Spleen (tissue), 11 donors: ENCODE measurements at regions not wholly inside any gene's neighbourhood (a gene's known extent, or its start where the extent isn't known, plus 50 kb on each side); places are given as distances from the start of the nearest gene placed in this dataset.

Experiments
- DNase-seq: peaks from one replicate; pipeline ENCODE4 v3.0.0-alpha.2; 2020
- H3K27ac ChIP-seq, 8 donors: fragments of 200-600 bp; sonication (generic) in 7 of 8; 1 replicate in 4 of 8; 2 replicates in 4 of 8; pipeline versions ENCODE4 v1.5.0 to v1.8.0; 2016 to 2021; ENCODE audit warnings: inconsistent platforms in 4 of 8, mild to moderate bottlenecking in 4 of 8, moderate library complexity in 1 of 8
- H3K27me3 ChIP-seq, 7 donors: fragments of 200-600 bp; sonication (generic) in 6 of 7; replicated peaks in 1 of 7; 1 replicate in 4 of 7; 2 replicates in 3 of 7; pipeline versions ENCODE4 v1.5.0 to v1.8.0; 2016 to 2021; ENCODE audit warnings: inconsistent platforms in 3 of 7, mild to moderate bottlenecking in 1 of 7
- H3K36me3 ChIP-seq, 6 donors: fragments of 200-600 bp; sonication (generic) in 5 of 6; 1 replicate in 4 of 6; 2 replicates in 2 of 6; pipeline versions ENCODE4 v1.5.0 to v1.8.0; 2016 to 2021; ENCODE audit warnings: inconsistent platforms in 2 of 6
- H3K4me1 ChIP-seq, 6 donors: fragments of 200-600 bp; sonication (generic) in 5 of 6; 1 replicate in 3 of 6; 2 replicates in 3 of 6; pipeline versions ENCODE4 v1.5.0 to v1.8.0; 2016 to 2021; ENCODE audit warnings: inconsistent platforms in 3 of 6
- H3K4me3 ChIP-seq, 8 donors: fragments of 200-600 bp; sonication (generic) in 7 of 8; 1 replicate in 4 of 8; 2 replicates in 4 of 8; pipeline versions ENCODE4 v1.5.0 to v1.8.0; 2016 to 2021; ENCODE audit warnings: inconsistent platforms in 4 of 8, mild to moderate bottlenecking in 4 of 8, moderate library complexity in 2 of 8
- H3K9me3 ChIP-seq, 8 donors: fragments of 200-600 bp; sonication (generic) in 7 of 8; 1 replicate in 4 of 8; 2 replicates in 4 of 8; pipeline versions ENCODE4 v1.5.0 to v1.8.0; 2016 to 2021; ENCODE audit warnings: inconsistent platforms in 4 of 8
- CTCF ChIP-seq, 11 experiments: fragments of 200-600 bp in 7 of 11; fragments of 450-650 bp in 4 of 11; sonication (generic) in 4 of 11; IDR thresholded peaks in 8 of 11; conservative IDR thresholded peaks in 3 of 11; 1 replicate in 7 of 11; 2 replicates in 4 of 11; pipeline versions ENCODE4 v1.4.0 to v1.8.0; 2016 to 2021; ENCODE audit warnings: antibody characterized with exemption in 11 of 11, inconsistent platforms in 4 of 11, mild to moderate bottlenecking in 1 of 11
- POLR2A ChIP-seq, 3 donors: fragments of 450-650 bp; IDR thresholded peaks; one replicate each; pipeline ENCODE4 v1.5.1; 2017; ENCODE audit warnings: antibody characterized with exemption in 3 of 3, mild to moderate bottlenecking in 1 of 3
- POLR2AphosphoS5 ChIP-seq, 3 donors: sonication (generic); formaldehyde crosslinking; IDR thresholded peaks; one replicate each; pipeline ENCODE4 v1.5.1; 2017; ENCODE audit warnings: antibody characterized with exemption in 3 of 3
- WGBS, 5 donors: extraction: QIAGEN DNeasy Blood & Tissue Kit in 3 of 5; methylation state at CpG; one replicate each; pipeline versions ENCODE4 v1.1.5 to v1.1.7; 2013 to 2018; 5-methylcytosine and 5-hydroxymethylcytosine counted together
- intact Hi-C: fragments of 100-400 bp; cut with DNase I; formaldehyde crosslinking; loops from one replicate; pipeline ENCODE4 v1.15.0; 2023; ENCODE audit warnings: low total_unique reads
- donor health status: healthy with polysubstance abuse.
- donor health status: DM: no; HTN: no; CAD: no; lungs with moderate emphysema.
- donor health status: DM: no; HTN: no; CAD: no.
- donor health status: Bipolar disorder and iron deficiency.
- donor health status: healthy.
- donor health status: DM: no; HTN: no; CAD: no.
- donor health status: DM: yes; HTN: yes; CAD: no.

GRCh38 chr3:80754969-80755368, 987.2 kb upstream of the ROBO1 start:
- DNase-seq: no peak
- intact Hi-C loops: no loop called here
- Histone ChIP-seq H3K4me3 (no peak overlapping the region), H3K9me3 (peaks cover 0 to 4% (median 0%) of the 10 kb centered on the region in 8 donors), H3K36me3 (no peaks in the 10 kb centered on the region), H3K27me3 (no peaks in the 10 kb centered on the region), H3K27ac (no peak overlapping the region), H3K4me1 (no peaks in the 10 kb centered on the region)
- 75 to 84% (median 76%) methylated on average over 8 of the region's 8 CpGs for WGBS, 5 donors
- TF ChIP-seq CTCF (IDR thresholded peaks at IDR 0.05 in 8 of 11, conservative IDR thresholded peaks at IDR 0.05 in 3 of 11): no peak
- no peak for TF ChIP-seq POLR2A (IDR thresholded peaks at IDR 0.05)
- TF ChIP-seq POLR2AphosphoS5 (IDR thresholded peaks at IDR 0.05): no peak

GRCh38 chr3:80753021-80753420, 985.2 kb upstream of the ROBO1 start:
- Histone ChIP-seq H3K4me3 (no peak overlapping the region), H3K9me3 (peaks cover 0 to 4% (median 0%) of the 10 kb centered on the region in 8 donors), H3K36me3 (no peaks in the 10 kb centered on the region), H3K27ac (no peak overlapping the region), H3K4me1 (no peaks in the 10 kb centered on the region), H3K27me3 (no peaks in the 10 kb centered on the region)
- no peak for DNase-seq
- no peak for TF ChIP-seq POLR2AphosphoS5 (IDR thresholded peaks at IDR 0.05)
- 75 to 88% (median 79%) methylated on average over 4 of the region's 4 CpGs for WGBS, 5 donors
- intact Hi-C loops: no loop called here

- no peaks in the 10 kb centered on the region for H3K36me3 ChIP-seq
- no peaks in the 10 kb centered on the region for H3K27me3 ChIP-seq
- intact Hi-C loops: no loop called here
- no peak overlapping the region for H3K4me3 ChIP-seq
- no peak overlapping the region for H3K27ac ChIP-seq
- WGBS, 5 donors: 81 to 86% (median 86%) methylated on average over 4 of the region's 4 CpGs
- H3K4me1 ChIP-seq: no peaks in the 10 kb centered on the region
- peaks cover 0 to 4% (median 0%) of the 10 kb centered on the region in 8 donors for H3K9me3 ChIP-seq
- no peak for TF ChIP-seq POLR2A (IDR thresholded peaks at IDR 0.05)
- no peak for TF ChIP-seq CTCF (IDR thresholded peaks at IDR 0.05 in 8 of 11, conservative IDR thresholded peaks at IDR 0.05 in 3 of 11)
- no peak for TF ChIP-seq POLR2AphosphoS5 (IDR thresholded peaks at IDR 0.05)
- no peak for DNase-seq
These were observed 982.8 kb upstream of the ROBO1 start for GRCh38 chr3:80750637-80751036.

GRCh38 chr3:80734920-80735319, 967.1 kb upstream of the ROBO1 start:
- peaks cover 0 to 21% (median 8%) of the 10 kb centered on the region in 8 donors for H3K9me3 ChIP-seq
- TF ChIP-seq CTCF (IDR thresholded peaks at IDR 0.05 in 8 of 11, conservative IDR thresholded peaks at IDR 0.05 in 3 of 11) (no peak), POLR2A (IDR thresholded peaks at IDR 0.05) (no peak), POLR2AphosphoS5 (IDR thresholded peaks at IDR 0.05) (no peak)
- no peak overlapping the region for H3K27ac ChIP-seq
- H3K4me1 ChIP-seq: no peaks in the 10 kb centered on the region
- H3K4me3 ChIP-seq: no peak overlapping the region
- DNase-seq: no peak
- intact Hi-C loops: no loop called here
- H3K36me3 ChIP-seq: no peaks in the 10 kb centered on the region
- H3K27me3 ChIP-seq: no peaks in the 10 kb centered on the region
- 62 to 82% (median 74%) methylated on average over 2 of the region's 2 CpGs for WGBS, 5 donors

GRCh38 chr3:80734483-80734882, 966.7 kb upstream of the ROBO1 start:
- Histone ChIP-seq H3K4me3 (no peak overlapping the region), H3K36me3 (no peaks in the 10 kb centered on the region), H3K4me1 (no peaks in the 10 kb centered on the region), H3K9me3 (peaks cover 0 to 18% (median 4%) of the 10 kb centered on the region in 8 donors), H3K27me3 (no peaks in the 10 kb centered on the region), H3K27ac (no peak overlapping the region)
- DNase-seq: no peak
- 40 to 80% (median 71%) methylated on average over 1 of the region's 1 CpG for WGBS, 5 donors
- intact Hi-C loops: no loop called here
- no peak for TF ChIP-seq POLR2AphosphoS5 (IDR thresholded peaks at IDR 0.05)
- no peak for TF ChIP-seq POLR2A (IDR thresholded peaks at IDR 0.05)
- TF ChIP-seq CTCF (IDR thresholded peaks at IDR 0.05 in 8 of 11, conservative IDR thresholded peaks at IDR 0.05 in 3 of 11): no peak
